GM23338 (cell line): ENCODE measurements at regions not wholly inside any gene's neighbourhood (a gene's known extent, or its start where the extent isn't known, plus 50 kb on each side); places are given as distances from the start of the nearest gene placed in this dataset.
A peak's percentile ranks its signal among the peaks of the same experiment; 100 is the strongest.
"Not testable (repeated sequence)": the region's sequence is repeated elsewhere in the genome, so short reads cannot be mapped to it uniquely, and the experiment has no call there.

Source experiments
- ATAC-seq: fragments of 200-7000 bp; cut with Tn5 transposase; 3 replicates; pipeline ENCODE4 v1.9.1; 2020
- DNase-seq: peaks from one replicate; pipeline ENCODE4 v3.0.0-alpha.2; 2015; ENCODE audit warnings: low spot score
- H2AFZ ChIP-seq: fragments of 200-600 bp; sonication (generic); 2 replicates; pipeline ENCODE4 v1.8.0; 2016; ENCODE audit warnings: antibody characterized with exemption, mild to moderate bottlenecking, moderate library complexity
- H3F3A ChIP-seq: fragments of 200-600 bp; sonication (generic); replicated peaks from 2 replicates; pipeline ENCODE4 v1.8.0; 2017; ENCODE audit warnings: antibody characterized with exemption, mixed run types, low read depth
- H3K27ac ChIP-seq: fragments of 200-600 bp; sonication (generic); 2 replicates; pipeline ENCODE4 v1.6.1; 2016; ENCODE audit warnings: low read depth
- H3K27me3 ChIP-seq: fragments of 200-600 bp; sonication (generic); 2 replicates; pipeline ENCODE4 v1.8.0; 2016; ENCODE audit warnings: mild to moderate bottlenecking, mixed run types, moderate library complexity; ENCODE audit not compliant: insufficient read depth
- H3K36me3 ChIP-seq: fragments of 200-600 bp; sonication (generic); 2 replicates; pipeline ENCODE4 v1.8.0; 2016; ENCODE audit warnings: mild to moderate bottlenecking; ENCODE audit not compliant: insufficient read depth
- H3K4me1 ChIP-seq: fragments of 200-600 bp; sonication (generic); 2 replicates; pipeline ENCODE4 v1.8.0; 2016; ENCODE audit warnings: mild to moderate bottlenecking, moderate library complexity; ENCODE audit not compliant: insufficient read depth
- H3K4me2 ChIP-seq: fragments of 200-600 bp; sonication (generic); 2 replicates; pipeline ENCODE4 v1.7.1; 2017; ENCODE audit warnings: mixed run types
- H3K4me3 ChIP-seq: fragments of 200-600 bp; sonication (generic); 2 replicates; pipeline ENCODE4 v1.6.1; 2016; ENCODE audit warnings: mixed run types
- H3K79me2 ChIP-seq: fragments of 200-600 bp; sonication (generic); replicated peaks from 2 replicates; pipeline ENCODE4 v1.8.0; 2017; ENCODE audit warnings: mild to moderate bottlenecking; ENCODE audit not compliant: insufficient read depth
- H3K9me2 ChIP-seq: fragments of 200-600 bp; sonication (generic); 2 replicates; pipeline ENCODE4 v1.8.0; 2017; ENCODE audit not compliant: insufficient read depth
- H4K20me1 ChIP-seq: fragments of 200-600 bp; sonication (generic); replicated peaks from 2 replicates; pipeline ENCODE4 v1.8.0; 2017; ENCODE audit warnings: mild to moderate bottlenecking; ENCODE audit not compliant: insufficient read depth
- H3K27ac Mint-ChIP-seq: 2 replicates; pipeline ENCODE4 v1.8.0; 2020; ENCODE audit warnings: inconsistent platforms, mild to moderate bottlenecking, moderate library complexity, mixed read lengths
- H3K27me3 Mint-ChIP-seq: 3 replicates; pipeline ENCODE4 v1.8.0; 2022; ENCODE audit warnings: low read depth, mild to moderate bottlenecking, moderate library complexity, mixed read lengths, inconsistent platforms; ENCODE audit not compliant: insufficient read depth, poor library complexity
- H3K36me3 Mint-ChIP-seq: 3 replicates; pipeline ENCODE4 v1.8.0; 2021; ENCODE audit warnings: low read depth, mild to moderate bottlenecking, inconsistent platforms, moderate library complexity, mixed read lengths
- H3K4me1 Mint-ChIP-seq: 3 replicates; pipeline ENCODE4 v1.8.0; 2020; ENCODE audit warnings: mild to moderate bottlenecking, inconsistent platforms, mixed read lengths
- H3K4me3 Mint-ChIP-seq: 3 replicates; pipeline ENCODE4 v1.8.0; 2021; ENCODE audit warnings: moderate library complexity, mild to moderate bottlenecking, inconsistent platforms, mixed read lengths
- H3K9me3 Mint-ChIP-seq: 3 replicates; pipeline ENCODE4 v1.8.0; 2020; ENCODE audit warnings: moderate library complexity, mild to moderate bottlenecking, inconsistent platforms, mixed read lengths
- CREB1 ChIP-seq: fragments of 250-450 bp; sonication (Bioruptor Pico); IDR thresholded peaks from 2 replicates; pipeline ENCODE4 v1.5.0; 2020; ENCODE audit warnings: low read depth, mild to moderate bottlenecking, moderate library complexity
- CTCF ChIP-seq, 2 experiments: fragments of 200-600 bp in 1 of 2; sonication (generic) in 1 of 2; conservative IDR thresholded peaks; 2 replicates each; pipeline versions ENCODE4 v1.5.1 to v1.6.1; 2016 to 2017; ENCODE audit warnings: antibody characterized with exemption in 2 of 2, low read depth in 2 of 2, mild to moderate bottlenecking in 2 of 2, moderate library complexity in 1 of 2
- EZH2 ChIP-seq: fragments of 200-600 bp; sonication (generic); IDR thresholded peaks from one replicate; pipeline ENCODE4 v1.8.0; 2017; ENCODE audit warnings: antibody characterized with exemption, mild to moderate bottlenecking, low read depth; ENCODE audit not compliant: unreplicated experiment
- EZH2phosphoT487 ChIP-seq: fragments of 200-600 bp; sonication (generic); IDR thresholded peaks from one replicate; pipeline ENCODE4 v1.8.1; 2018; ENCODE audit warnings: antibody characterized with exemption; ENCODE audit not compliant: unreplicated experiment
- JUNB ChIP-seq: IDR thresholded peaks from one replicate; pipeline ENCODE4 v1.6.1; 2016; ENCODE audit warnings: antibody characterized with exemption; ENCODE audit not compliant: unreplicated experiment
- NANOG ChIP-seq: IDR thresholded peaks from 2 replicates; pipeline ENCODE4 v1.6.1; 2016; ENCODE audit warnings: antibody characterized with exemption, borderline replicate concordance
- POLR2AphosphoS5 ChIP-seq: IDR thresholded peaks from 2 replicates; pipeline ENCODE4 v1.6.1; 2016; ENCODE audit warnings: antibody characterized with exemption, low read depth
- ZNF114 ChIP-seq: fragments of 250-450 bp; sonication (Bioruptor Pico); IDR thresholded peaks from 2 replicates; pipeline ENCODE4 v1.5.0; 2020; ENCODE audit warnings: mild to moderate bottlenecking, moderate library complexity
- ZNF331 ChIP-seq: fragments of 250-450 bp; sonication (Bioruptor Pico); IDR thresholded peaks from 2 replicates; pipeline ENCODE4 v1.5.0; 2020; ENCODE audit warnings: low read depth, mild to moderate bottlenecking, moderate library complexity
- TF ChIP-seq, protein P1 (sequence below): IDR thresholded peaks from 2 replicates; pipeline ENCODE4 v1.6.1; 2016; ENCODE audit warnings: antibody characterized with exemption
- TF ChIP-seq, protein P2 (sequence below): IDR thresholded peaks from one replicate; pipeline ENCODE4 v1.6.1; 2018; ENCODE audit warnings: antibody characterized with exemption; ENCODE audit not compliant: unreplicated experiment

- Histone ChIP-seq H3K4me1 (peaks cover 5% of the 10 kb centered on the region; the same call in 1 of the 2 replicates), H3K27me3 (no peaks in the 10 kb centered on the region), H2AFZ (no peak overlapping the region), H3K9me2 (peaks cover 9% of the 10 kb centered on the region), H3K79me2 (no peaks in the 10 kb centered on the region), H3K4me2 (no peak overlapping the region), H3K4me3 (no peak overlapping the region), H4K20me1 (no peaks in the 10 kb centered on the region), H3K27ac (no peak overlapping the region), H3F3A (no peaks in the 10 kb centered on the region), H3K36me3 (0 out of 2 replicates have a peak, but pooled peaks cover 2% of the 10 kb centered on the region)
- peaks cover 9% of the 10 kb centered on the region; the same call in 2 of the 3 replicates for H3K4me1 Mint-ChIP-seq
- peaks cover 17% of the 10 kb centered on the region for H3K27me3 Mint-ChIP-seq
- H3K9me3 Mint-ChIP-seq, result peaks cover 43% of the 10 kb centered on the region
- H3K4me3 Mint-ChIP-seq, result no peak overlapping the region
- no peak for DNase-seq
- peaks cover 42% of the 10 kb centered on the region for H3K36me3 Mint-ChIP-seq
- TF ChIP-seq ZNF114, result no peak
- no peak for TF ChIP-seq CTCF (conservative IDR thresholded peaks at IDR 0.05; ENCODE audit: low read depth in 2 of 2)
- TF ChIP-seq CREB1, result no peak
- no peak for TF ChIP-seq EZH2
- TF ChIP-seq JUNB, result no peak
- no peak for TF ChIP-seq NANOG
- TF ChIP-seq, protein P1, sequence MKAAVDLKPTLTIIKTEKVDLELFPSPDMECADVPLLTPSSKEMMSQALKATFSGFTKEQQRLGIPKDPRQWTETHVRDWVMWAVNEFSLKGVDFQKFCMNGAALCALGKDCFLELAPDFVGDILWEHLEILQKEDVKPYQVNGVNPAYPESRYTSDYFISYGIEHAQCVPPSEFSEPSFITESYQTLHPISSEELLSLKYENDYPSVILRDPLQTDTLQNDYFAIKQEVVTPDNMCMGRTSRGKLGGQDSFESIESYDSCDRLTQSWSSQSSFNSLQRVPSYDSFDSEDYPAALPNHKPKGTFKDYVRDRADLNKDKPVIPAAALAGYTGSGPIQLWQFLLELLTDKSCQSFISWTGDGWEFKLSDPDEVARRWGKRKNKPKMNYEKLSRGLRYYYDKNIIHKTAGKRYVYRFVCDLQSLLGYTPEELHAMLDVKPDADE, result no peak
- TF ChIP-seq, protein P2, sequence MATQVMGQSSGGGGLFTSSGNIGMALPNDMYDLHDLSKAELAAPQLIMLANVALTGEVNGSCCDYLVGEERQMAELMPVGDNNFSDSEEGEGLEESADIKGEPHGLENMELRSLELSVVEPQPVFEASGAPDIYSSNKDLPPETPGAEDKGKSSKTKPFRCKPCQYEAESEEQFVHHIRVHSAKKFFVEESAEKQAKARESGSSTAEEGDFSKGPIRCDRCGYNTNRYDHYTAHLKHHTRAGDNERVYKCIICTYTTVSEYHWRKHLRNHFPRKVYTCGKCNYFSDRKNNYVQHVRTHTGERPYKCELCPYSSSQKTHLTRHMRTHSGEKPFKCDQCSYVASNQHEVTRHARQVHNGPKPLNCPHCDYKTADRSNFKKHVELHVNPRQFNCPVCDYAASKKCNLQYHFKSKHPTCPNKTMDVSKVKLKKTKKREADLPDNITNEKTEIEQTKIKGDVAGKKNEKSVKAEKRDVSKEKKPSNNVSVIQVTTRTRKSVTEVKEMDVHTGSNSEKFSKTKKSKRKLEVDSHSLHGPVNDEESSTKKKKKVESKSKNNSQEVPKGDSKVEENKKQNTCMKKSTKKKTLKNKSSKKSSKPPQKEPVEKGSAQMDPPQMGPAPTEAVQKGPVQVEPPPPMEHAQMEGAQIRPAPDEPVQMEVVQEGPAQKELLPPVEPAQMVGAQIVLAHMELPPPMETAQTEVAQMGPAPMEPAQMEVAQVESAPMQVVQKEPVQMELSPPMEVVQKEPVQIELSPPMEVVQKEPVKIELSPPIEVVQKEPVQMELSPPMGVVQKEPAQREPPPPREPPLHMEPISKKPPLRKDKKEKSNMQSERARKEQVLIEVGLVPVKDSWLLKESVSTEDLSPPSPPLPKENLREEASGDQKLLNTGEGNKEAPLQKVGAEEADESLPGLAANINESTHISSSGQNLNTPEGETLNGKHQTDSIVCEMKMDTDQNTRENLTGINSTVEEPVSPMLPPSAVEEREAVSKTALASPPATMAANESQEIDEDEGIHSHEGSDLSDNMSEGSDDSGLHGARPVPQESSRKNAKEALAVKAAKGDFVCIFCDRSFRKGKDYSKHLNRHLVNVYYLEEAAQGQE, result no peak
- no peak for TF ChIP-seq POLR2AphosphoS5
- no peak for TF ChIP-seq EZH2phosphoT487
- no peak for TF ChIP-seq ZNF331 (CRISPR knock-in tag)
- no peak for ATAC-seq
- H3K27ac Mint-ChIP-seq, result no peak overlapping the region
These were observed 270.5 kb downstream of the CXCL12 start for GRCh38 chr10:44114441-44114840.

DNA sequence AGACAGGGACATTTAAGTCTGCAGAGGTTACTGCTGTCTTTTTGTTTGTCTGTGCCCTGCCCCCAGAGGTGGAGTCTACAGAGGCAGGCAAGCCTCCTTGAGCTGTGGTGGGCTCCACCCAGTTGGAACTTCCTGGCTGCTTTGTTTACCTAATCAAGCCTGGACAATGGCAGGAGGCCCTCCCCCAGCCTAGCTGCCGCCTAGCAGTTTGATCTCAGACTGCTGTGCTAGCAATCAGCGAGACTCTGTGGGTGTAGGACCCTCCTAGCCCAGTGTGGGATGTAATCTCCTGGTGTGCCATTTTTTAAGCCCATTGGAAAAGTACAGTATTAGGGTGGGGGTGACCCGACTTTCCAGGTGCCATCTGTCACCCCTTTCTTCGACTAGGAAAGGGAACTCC, 272.6 kb downstream of the CXCL12 start:
- not testable (repeated sequence) for H3K4me3 Mint-ChIP-seq, H3K27ac ChIP-seq, H3F3A ChIP-seq, H3K36me3 ChIP-seq, H2AFZ ChIP-seq, ATAC-seq, H4K20me1 ChIP-seq, H3K9me2 ChIP-seq, H3K4me2 ChIP-seq, H3K27me3 ChIP-seq, H3K27ac Mint-ChIP-seq, H3K4me1 Mint-ChIP-seq, H3K4me3 ChIP-seq, H3K4me1 ChIP-seq, H3K79me2 ChIP-seq
- peak; percentile 13 for DNase-seq
- H3K27me3 Mint-ChIP-seq, result peaks cover 17% of the 10 kb centered on the region
- H3K36me3 Mint-ChIP-seq, result peaks cover 46% of the 10 kb centered on the region
- H3K9me3 Mint-ChIP-seq, result peaks cover 50% of the 10 kb centered on the region
